ENCODE measurements at regions not wholly inside any gene's neighbourhood (a gene's known extent, or its start where the extent isn't known, plus 50 kb on each side); places are given as distances from the start of the nearest gene placed in this dataset.

GRCh38 chr19:34597596-34597995 lies 79.4 kb downstream of the SCGB2B2 start:
- no peak for TF ChIP-seq SIN3A (IDR thresholded peaks at IDR 0.05; ENCODE audit: borderline replicate concordance, insufficient read depth, low read length)
- TF ChIP-seq TAF1 (IDR thresholded peaks at IDR 0.05; ENCODE audit: borderline replicate concordance, insufficient read depth, low read length) = no peak
- no peak for TF ChIP-seq REST (IDR thresholded peaks at IDR 0.05; ENCODE audit: insufficient read depth in 1 of 2, low read depth in 2 of 2, low read length in 2 of 2)
- no peak for TF ChIP-seq POLR2AphosphoS5 (IDR thresholded peaks at IDR 0.05; ENCODE audit: low read depth, low read length)
- TF ChIP-seq FOXP2 (optimal IDR thresholded peaks at IDR 0.05; ENCODE audit: borderline replicate concordance, extremely low read depth, extremely low read length, insufficient read depth) = no peak

GRCh38 chr19:34596989-34597388 lies 80.0 kb downstream of the SCGB2B2 start:
- no peak for TF ChIP-seq TAF1 (IDR thresholded peaks at IDR 0.05; ENCODE audit: borderline replicate concordance, insufficient read depth, low read length)
- no peak for TF ChIP-seq SIN3A (IDR thresholded peaks at IDR 0.05; ENCODE audit: borderline replicate concordance, insufficient read depth, low read length)

DNA sequence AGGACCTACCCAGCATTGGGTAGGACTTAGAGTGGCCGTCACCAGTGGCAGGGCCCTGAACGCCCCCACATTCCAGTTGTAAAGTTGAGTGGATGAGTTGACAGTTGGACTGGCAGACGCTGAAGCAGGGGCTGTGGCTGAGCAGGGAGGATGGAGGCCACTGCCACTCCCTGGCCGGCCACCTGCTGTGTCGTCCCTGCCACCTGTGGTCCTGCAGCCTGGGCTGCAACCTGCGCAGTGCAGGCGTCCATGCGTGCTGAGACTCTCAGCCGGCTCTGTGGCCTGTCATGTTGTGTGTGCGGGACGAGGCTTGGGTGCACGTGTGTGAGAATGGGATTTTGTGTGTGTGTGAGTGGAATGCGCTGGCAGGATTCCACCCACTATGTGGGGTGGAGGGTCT lies 80.8 kb downstream of the SCGB2B2 start:
- TF ChIP-seq FOXP2 (optimal IDR thresholded peaks at IDR 0.05; ENCODE audit: borderline replicate concordance, extremely low read depth, extremely low read length, insufficient read depth) = no peak
- no peak for TF ChIP-seq POLR2AphosphoS5 (IDR thresholded peaks at IDR 0.05; ENCODE audit: low read depth, low read length)
- TF ChIP-seq TAF1 (IDR thresholded peaks at IDR 0.05; ENCODE audit: borderline replicate concordance, insufficient read depth, low read length) = no peak
- no peak for TF ChIP-seq SIN3A (IDR thresholded peaks at IDR 0.05; ENCODE audit: borderline replicate concordance, insufficient read depth, low read length)
- no peak for TF ChIP-seq REST (IDR thresholded peaks at IDR 0.05; ENCODE audit: insufficient read depth in 1 of 2, low read depth in 2 of 2, low read length in 2 of 2)

- no peak for TF ChIP-seq POLR2AphosphoS5 (IDR thresholded peaks at IDR 0.05; ENCODE audit: low read depth, low read length)
- TF ChIP-seq REST (IDR thresholded peaks at IDR 0.05; ENCODE audit: insufficient read depth in 1 of 2, low read depth in 2 of 2, low read length in 2 of 2) = no peak
- TF ChIP-seq TAF1 (IDR thresholded peaks at IDR 0.05; ENCODE audit: borderline replicate concordance, insufficient read depth, low read length) = no peak
- no peak for TF ChIP-seq FOXP2 (optimal IDR thresholded peaks at IDR 0.05; ENCODE audit: borderline replicate concordance, extremely low read depth, extremely low read length, insufficient read depth)
- TF ChIP-seq SIN3A (IDR thresholded peaks at IDR 0.05; ENCODE audit: borderline replicate concordance, insufficient read depth, low read length) = no peak
Measured at GRCh38 chr19:34595683-34596082, 81.3 kb downstream of the SCGB2B2 start.

DNA sequence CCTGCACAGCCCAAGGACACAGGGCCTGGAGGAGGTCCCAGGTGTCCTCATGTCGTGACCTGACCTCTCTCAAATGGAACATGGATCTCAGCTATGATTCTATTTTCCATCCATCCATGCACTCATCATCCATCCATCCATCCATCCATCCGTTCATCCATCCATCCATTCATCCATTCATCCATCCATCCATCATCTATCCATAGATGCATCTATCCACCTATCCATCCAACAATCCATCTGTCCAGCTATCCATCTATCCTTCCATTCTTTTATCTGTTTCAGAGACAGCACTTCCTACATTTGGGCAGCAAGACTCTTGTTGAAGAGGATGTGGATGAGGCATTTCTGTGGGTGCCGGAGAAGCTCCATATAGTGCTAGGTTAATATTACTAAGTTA lies 86.7 kb downstream of the SCGB2B2 start:
- TF ChIP-seq SIN3A (IDR thresholded peaks at IDR 0.05; ENCODE audit: borderline replicate concordance, insufficient read depth, low read length) = no peak
- no peak for TF ChIP-seq TAF1 (IDR thresholded peaks at IDR 0.05; ENCODE audit: borderline replicate concordance, insufficient read depth, low read length)
- TF ChIP-seq FOXP2 (optimal IDR thresholded peaks at IDR 0.05; ENCODE audit: borderline replicate concordance, extremely low read depth, extremely low read length, insufficient read depth) = no peak
- TF ChIP-seq REST (IDR thresholded peaks at IDR 0.05; ENCODE audit: insufficient read depth in 1 of 2, low read depth in 2 of 2, low read length in 2 of 2) = no peak
- TF ChIP-seq POLR2AphosphoS5 (IDR thresholded peaks at IDR 0.05; ENCODE audit: low read depth, low read length) = no peak

Data from PFSK-1 (cell line).